Activated CD4-positive, alpha-beta T cell treated with anti-CD3 and anti-CD28 coated beads, Interleukin-2, amount 50 U/mL, for 1 hour (primary cell): ENCODE measurements at regions not wholly inside any gene's neighbourhood (a gene's known extent, or its start where the extent isn't known, plus 50 kb on each side); places are given as distances from the start of the nearest gene placed in this dataset.
"Not testable (repeated sequence)": the region's sequence is repeated elsewhere in the genome, so short reads cannot be mapped to it uniquely, and the experiment has no call there.

ENCODE experiments used
- DNase-seq: peaks from one replicate; pipeline ENCODE4 v3.0.0-alpha.2; 2020

DNA sequence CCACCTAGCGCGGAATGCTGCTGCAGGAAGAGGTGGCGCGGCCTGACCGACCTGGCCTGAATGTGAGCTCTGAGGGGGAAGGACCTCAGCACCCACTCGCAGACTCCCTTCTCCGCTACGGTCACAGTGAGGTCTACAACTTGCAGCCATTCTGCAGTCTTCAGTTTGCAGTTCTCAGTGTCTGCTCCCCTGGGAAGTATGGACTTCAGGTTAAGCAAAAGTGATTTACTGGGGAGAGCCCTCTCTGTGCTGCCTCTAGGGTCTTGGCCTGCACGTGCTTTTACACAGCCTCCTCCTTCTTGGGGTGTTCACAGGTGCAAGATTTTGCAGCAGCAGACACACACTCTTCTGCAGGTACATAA, 296.0 kb downstream of the OMA1 start:
- DNase-seq = no peak

DNA sequence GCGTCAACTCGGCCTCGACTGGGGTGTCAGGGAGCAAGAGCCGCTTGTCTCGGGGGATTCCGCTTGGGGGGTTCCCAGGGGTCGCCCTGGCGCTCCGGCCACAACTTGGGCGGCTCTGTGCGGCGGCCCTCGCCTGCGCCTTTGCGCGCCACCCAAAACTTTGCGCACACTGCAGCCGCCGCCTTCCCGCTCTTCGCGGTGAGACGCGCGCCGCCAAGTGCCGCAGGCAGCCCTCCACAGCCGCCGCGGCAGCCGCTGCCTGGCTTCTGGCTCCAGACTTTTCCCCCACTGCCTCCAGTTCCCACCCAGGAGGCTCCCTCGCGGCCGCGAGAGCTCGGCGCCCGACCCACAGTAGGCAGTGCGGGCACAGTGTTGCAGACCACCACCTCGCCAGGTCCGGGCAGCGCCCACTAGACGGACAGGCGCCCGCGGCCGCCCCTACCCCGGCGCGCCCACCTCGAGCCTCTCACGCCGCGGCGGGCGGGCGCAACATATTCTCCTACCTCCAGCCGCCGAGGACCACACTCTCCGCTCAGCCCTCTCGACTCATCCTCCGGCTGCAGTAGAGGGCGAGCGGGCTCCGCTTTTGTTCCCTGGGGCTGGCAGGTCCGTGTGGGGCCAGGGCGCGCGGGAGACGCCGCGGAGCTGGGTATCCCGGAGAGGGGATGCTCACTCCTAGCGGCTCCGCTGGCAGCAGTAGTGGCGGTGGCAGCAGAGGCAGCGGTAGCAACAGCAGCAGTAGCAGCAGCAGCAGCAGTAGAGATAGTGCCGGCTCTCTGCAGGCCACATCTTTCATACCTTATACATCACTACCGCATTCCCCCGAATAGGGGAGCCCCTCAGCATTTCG, 296.6 kb downstream of the OMA1 start:
- no peak for DNase-seq

DNA sequence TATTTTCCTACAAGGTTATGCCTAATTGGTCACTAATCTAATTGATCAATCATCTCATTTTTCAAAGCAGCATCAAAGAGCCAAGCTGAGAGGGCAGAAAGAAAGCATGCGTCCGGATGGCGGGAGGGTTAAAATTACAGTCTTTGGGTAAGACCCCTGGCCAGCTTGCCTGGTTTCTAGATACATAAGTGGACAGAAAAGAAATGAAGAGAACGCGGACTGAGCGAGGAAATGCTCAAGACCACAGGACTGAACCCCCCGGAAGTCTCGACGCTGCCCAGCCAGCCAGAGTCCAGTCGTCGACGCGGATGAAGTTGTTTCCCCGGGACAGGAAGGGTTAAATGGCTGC, 297.2 kb downstream of the OMA1 start:
- no peak for DNase-seq

DNA sequence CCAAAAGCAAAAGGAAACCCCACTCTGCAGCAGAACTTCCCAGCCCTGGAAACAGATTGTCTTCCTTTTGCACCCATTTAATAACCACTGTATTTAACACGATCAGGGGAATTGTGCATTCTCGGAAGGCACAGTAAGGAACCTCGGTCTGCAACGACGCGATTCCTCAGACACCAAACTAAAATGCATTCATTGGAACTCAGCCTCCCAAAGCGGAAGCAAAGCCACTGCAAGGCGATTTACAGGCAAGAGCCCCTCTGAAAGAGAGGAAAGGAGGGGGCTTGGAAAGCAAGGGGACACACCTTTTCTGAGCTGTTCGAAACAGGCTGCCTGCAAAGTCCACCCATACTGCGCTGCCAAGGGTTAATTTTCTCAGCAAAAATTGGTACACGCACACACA, 297.7 kb downstream of the OMA1 start:
- no peak for DNase-seq

DNA sequence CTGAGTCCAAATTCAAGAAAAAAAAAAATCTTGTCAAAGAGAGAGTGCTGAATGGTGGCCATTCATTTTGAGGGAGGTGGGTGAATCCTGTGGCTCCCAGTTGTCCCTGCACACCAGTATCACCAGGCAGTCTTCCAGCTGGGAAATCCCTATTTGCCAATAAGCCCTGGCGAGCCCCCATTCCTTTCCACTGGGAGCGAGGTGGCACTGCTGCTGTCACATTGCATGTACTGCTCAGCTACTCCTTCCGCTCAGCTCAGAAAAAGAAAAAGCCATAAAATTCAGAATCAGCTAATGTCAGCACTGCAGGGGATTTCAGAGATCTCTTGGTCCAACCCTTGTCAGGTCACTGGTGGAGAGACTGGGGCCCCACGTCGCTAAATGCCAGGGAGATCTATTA, 298.5 kb downstream of the OMA1 start:
- no peak for DNase-seq

DNA sequence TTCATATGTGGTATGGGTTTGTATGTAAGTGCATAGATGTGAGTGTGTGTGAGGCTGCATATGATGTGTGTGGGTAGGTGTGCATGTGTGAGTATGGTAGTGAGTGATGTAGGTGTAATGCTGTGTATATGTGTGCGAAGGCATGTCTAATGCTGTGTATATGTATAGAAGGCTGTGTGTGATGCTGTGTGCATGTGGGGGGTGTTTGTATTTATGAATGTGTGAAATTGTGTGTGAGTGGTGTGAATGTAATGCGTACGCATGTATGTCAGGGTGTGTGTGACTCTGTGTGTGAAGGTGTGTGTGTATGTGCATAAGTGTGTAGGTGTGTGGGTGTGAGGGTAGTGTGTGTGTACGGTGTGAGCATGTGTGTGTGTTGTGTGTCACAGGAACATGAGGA, 300.0 kb downstream of the OMA1 start:
- DNase-seq = no peak

DNA sequence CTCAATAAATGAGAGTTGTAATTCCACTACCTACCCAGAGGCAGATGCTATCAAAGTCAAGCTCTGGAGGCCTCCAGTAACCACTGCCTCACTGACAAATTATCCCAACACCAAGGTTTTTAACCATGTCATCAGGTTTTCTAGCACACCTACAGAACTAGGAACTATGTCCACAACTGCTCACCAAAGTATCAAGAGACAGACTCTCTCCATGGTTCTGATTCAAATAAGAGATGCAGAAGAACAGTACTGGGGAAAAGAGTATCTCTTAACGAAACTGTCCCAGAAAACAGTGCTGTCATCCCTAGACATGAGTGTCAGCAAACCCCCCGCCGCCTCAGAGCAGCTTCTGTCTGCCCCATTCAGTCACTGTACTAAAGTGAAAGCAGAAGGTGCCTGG, 301.7 kb downstream of the OMA1 start:
- DNase-seq = no peak

DNA sequence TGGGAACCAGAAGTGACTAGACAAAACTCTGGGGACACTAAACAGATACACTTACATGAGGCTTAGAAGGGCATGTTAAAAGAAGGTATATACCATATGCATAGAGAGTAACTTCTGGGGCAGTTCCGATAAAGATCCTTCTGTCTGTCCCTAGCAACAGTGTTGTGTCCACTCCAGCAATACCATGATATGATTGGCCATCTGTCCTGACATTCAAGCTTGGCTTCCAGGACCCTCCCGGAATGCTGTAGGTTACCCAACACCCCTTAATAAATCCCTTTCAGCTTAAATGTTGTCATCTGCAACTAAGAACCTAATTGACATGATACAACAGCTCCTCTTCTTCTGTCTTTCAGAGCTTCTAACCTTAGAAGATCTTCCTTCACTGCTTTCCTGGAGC, 307.7 kb downstream of the OMA1 start:
- no peak for DNase-seq

DNA sequence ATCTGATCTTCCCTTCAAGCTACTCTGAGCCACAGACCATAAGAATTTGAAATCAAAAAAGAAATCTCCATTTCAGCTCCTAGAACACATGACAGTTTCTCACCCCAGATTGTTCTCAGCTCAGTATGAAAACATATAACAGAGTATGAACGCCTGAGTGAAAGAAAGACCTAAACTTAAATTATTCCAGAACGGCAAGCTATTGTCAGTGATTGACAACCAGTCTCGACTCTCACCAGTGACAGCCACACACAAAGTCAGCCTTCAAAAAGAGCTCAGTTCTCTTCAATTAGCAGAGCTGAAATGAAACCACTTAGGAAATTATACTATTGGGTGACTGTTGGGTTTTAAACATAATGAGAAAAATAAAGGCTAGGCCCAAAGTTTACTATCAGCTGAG, 312.8 kb downstream of the OMA1 start:
- no peak for DNase-seq

DNA sequence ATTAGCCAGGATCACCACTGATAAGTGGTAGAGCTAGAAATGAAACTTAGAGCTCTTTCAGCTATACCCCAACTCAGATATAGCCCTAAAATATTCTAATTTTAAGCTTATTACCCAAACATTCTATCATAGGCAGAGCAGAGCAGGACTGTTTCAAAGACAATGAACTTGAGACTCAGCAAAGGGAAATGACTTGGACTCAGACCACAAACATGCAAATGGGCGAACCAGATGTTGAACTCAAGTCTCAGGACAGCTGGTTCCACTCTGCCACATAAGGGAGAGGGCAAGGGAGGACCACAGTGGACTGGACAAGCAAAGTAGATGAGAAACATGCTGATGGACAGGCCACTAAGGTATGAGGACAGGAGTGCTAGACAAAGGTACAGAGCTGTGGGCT, 315.3 kb downstream of the OMA1 start:
- no peak for DNase-seq

DNA sequence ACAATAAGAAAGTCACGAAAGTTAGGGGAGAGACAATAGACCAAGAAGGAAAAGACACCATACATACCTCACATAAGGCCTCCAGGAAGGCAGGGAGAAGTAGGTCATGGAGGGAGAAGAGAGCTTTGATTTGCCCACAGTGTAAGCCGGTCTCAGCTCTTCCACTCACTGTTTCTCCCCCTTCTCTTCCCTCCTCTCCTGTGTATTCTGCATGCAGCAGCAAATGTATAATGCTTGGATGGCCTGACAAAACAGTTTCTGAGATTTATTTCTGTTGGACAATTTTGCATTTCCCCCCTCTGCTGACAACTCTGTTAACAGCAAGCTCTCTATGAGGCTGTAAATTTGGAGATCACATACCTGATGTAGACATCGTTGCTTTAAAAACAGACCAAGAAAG, 318.9 kb downstream of the OMA1 start:
- no peak for DNase-seq

DNA sequence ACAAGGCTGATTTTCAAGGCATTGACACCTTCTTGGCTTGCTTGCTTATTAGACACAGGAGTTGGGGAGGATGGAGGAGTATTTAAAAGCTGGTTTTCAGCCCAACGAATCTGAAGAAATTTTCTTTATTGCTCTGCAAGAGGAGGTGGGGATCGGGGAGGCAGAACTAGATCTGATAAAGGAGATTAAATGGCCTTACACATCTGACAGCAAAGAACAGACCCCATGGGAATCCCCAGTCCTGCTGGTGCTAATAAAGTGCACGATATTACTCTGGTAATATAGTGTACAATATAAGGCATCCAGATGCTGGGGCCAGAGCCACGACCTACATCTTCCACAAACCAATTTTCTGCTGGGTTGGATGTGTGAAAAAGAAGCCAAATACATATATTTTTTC, 323.0 kb downstream of the OMA1 start:
- DNase-seq = no peak

DNA sequence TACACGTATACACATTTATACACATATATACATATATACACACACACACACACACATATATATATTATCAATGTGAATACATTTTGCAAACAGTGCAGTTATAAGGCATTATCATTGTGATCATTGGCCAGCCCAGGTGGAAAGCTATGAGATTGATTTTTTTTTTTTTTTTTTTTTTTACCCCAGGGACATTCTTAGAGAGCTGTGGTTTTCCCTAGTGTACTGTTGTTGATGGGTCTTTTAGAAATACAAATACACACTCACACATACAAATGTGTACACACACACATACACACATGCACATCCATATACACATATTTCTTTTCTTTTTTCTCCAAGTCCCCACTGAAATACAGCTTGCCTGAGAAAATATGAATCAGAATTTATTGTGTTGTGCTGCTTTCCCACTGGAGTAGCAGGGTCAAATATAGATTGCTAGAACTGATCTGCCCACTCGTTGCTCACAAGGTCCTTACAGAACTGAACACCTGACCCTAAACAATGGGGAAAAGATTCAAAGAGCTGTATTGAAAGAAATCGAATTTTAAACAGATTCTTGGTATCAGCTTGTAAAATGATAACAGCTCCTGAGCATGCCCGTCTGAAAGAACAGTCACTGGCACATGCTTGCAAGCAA, 325.6 kb downstream of the OMA1 start:
- DNase-seq = no peak

DNA sequence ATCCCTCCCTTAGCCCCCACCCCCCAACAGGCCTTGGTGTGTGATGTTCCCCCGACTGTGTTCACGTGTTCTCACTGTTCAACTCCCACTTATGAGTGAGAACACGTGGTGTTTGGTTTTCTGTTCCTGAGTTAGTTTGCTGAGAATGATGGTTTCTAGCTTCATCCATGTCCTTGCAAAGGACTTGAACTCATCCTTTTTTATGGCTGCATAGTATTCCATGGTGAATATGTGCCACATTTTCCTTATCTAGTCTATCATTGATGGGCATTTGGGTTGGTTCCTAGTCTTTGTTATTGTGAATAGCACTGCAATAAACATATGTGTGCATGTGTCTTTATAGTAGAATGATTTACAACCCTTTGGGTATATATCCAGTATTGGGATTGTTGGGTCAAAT, 330.4 kb downstream of the OMA1 start:
- DNase-seq = not testable (repeated sequence)

DNA sequence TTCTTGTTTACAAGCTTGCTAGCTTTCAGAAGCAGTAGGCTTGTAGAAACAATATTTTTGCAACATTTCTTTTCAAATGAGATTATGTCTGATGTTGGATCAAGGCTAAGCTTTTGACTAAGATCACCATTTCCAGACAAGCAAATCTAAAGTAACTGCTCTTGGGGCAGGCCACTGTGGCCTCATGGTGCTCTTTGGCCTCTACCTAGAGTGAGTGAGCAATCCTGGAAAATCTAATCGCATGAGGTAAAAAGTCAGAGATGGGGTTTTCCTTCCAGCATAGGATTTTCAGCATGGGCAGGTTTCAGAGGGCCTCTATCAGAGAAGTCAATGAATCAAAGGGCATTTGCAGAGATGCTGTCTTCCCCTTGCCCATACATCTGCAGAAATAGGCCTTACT, 331.9 kb downstream of the OMA1 start:
- no peak for DNase-seq

DNA sequence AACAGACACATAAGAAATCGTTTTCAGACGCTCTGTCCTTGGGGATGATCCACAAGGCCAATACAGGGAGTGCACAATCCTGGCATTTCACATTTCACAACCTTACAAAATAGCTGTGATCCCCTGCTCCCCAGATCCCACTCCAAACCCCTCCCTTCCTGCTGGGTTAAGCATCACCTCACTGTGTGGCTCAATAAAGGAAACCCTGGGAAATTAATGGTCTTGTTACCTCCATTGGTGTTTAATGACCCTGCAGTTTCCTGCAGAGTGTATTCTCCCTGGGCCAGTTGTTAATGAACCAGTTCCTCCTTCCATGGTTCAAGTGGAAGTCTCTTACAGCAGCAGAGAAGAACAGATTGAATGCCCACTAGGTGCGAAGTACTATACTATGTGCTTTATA, 334.7 kb downstream of the OMA1 start:
- no peak for DNase-seq

DNA sequence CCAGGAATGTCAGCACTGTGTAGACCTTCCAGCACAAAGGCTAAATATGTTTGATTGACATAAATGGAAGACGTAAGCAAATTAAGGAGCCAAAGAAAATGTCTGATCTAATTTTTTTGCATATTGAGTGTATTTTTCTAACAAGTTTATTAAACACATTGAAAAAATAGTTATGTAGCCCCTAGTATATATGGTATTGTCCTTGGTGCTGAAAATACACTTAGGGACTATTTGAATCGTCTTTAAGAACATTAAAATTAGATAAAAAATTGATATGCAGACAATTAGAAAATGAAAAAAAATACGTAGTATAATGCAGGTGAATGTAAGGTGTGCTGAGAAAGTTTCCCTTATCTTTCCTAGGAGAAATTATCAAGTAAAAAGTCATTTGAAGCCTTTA, 337.0 kb downstream of the OMA1 start:
- no peak for DNase-seq

DNA sequence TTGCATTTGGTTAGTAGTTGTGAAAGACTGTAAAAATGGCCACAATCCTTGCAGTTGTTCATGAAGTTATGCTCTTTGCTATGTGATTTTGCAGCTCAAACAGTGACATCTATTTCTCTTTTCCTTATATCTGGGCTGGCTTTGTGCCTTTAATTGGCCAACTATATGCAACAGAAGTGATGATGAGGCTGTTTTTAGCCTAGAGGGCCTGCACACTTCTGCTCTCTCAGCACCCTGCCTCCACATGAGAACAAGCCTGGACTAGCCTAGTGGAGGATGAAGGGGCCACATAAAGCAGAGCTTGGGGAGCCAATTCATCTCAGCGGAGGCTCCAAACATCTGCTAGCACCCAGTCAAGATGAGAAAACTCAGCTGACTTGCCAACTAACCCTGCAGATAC, 339.8 kb downstream of the OMA1 start:
- DNase-seq = no peak

DNA sequence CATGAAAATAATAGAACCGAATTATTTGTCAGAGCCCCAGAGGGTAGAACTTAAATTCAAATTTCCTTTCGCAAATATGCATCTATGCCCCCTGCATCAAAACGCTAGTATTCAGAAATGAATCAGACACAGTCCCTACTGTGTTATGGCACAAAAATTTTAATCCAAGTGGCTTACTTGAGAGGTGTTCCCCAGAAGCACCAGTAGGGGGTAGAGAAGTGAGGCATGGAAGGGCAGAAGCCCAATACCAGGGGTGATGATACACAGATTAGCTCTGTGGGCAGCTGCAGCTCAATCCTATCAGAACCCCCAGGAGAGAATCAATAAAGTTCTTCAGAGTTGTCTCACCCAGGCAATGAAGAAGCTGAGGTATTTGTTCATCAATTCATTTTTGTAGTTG, 342.2 kb downstream of the OMA1 start:
- DNase-seq = no peak

DNA sequence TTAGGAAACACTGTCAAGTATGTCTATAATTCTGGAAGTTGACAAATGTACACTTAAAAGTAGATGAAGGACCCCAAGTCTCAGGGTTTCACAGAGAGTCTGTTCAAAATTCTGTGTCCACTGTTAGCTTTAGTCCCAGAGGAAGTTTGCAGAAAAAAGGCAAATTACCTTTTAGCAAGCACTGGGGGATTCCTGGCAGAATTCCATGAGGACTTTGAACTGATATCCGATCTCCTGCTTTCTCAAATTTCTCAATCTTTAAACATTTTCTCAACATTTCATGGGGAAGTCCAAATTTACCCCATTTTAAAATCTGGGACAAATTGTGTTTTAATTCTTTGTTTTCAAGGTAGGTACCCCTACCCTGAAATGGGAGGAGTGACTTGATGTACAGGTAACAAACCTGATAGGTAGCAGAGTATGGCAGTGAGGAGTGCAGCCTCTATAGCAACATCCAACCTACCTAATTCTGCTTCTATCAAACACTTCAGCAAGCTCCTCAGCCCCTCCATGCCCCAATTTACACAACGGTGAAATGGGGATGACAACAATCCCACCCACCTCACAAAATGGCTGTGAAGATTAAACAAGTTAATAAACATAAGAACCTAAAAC, 344.9 kb downstream of the OMA1 start:
- no peak for DNase-seq

DNA sequence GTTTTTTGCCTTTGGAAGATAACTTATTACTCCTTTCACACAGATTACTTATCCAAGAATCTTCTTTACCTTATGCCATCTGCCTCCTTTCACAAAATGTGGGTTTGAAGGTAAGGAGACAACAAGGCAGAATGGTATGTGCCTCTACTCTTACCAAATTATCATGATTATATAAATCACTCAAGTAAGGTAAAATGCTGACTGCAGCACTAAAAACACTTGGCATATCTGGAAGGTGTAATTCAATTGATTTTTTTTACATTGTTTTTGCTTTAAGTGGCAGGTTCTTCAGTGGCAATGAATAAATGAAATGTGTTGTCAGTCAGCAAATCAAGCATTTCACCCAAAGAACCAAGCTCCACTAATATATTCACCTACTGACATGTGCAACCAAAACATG, 346.1 kb downstream of the OMA1 start:
- DNase-seq = no peak

DNA sequence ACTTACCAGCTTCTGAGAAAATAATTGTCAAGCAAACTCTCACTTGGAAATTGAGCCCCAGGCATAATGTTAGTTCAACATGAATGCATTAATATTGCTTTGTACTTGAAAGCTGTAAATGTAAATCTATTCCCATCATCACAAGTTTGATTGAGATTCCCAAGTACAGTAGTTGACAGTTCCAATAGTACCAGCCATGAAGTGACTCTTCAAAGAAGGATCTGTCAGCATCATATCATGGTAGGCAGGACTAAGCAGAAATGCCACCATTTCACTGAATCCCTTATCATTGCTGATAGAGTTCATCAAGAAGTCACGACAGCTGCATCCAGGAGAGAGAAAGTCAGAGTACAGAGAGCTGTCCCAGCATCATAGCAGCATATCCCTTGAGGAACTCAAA, 348.7 kb downstream of the OMA1 start:
- no peak for DNase-seq

DNA sequence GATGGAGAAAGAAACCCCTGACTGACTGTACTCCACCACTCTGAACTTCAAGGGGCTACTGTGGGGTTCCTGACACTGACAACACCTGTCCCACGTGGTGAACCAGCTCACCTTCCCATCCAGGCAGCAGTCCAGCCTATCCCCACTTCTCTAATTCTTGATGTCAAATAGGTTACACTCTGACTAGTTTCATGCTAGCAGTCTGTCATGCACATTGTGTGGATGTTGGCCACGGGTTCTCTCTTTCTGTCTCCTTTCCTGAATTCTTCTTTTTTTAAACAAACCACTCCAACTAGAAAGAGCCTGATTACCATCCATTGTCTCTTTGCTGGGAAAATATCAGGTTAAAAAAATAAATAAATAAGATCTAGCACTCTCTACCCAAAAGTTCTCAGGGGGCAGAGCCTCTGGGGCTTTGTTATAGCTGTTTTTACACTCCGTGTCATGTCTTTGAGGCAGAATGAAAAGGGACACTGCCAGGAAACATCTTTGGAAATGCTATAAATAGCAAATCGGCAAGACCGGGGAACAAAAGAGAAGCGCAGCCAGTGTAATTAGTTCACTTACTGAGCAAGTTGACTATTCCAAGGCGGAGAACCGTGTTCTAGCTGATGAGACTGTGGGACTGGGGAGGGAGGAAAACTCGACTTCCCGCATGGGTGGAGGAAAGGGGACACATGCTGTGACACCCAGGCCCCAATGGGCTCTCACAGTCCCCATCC, 356.1 kb downstream of the OMA1 start:
- DNase-seq = no peak

DNA sequence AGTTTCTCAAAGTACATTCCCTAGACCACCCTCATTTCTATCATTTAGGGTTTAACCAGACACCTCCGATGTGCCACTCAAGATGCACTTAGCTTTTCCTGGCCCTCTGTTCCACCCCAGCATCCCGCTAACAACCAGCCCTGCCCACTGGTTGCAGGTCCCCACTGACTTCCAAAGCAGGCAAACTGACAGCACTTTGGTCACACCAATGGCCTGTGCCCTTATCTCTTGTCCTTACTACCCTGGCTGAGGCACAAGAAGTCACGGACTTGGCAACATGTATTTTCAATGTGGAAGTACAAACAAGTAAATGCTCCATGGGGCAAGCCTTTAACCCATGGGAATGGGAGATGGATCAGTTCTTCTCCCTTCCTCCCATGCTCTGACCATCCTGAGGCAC, 357.1 kb downstream of the OMA1 start:
- no peak for DNase-seq
